Caco-2 (cell line): ENCODE measurements at regions not wholly inside any gene's neighbourhood (a gene's known extent, or its start where the extent isn't known, plus 50 kb on each side); places are given as distances from the start of the nearest gene placed in this dataset.

ENCODE experiments used
- BruUV-seq: library from RNA; stranded (reverse); fragments of 400-500 nt; replicated peaks from 2 replicates; lab custom pipeline; 2021; lab: Mats Ljungman, UMichigan
- CTCF ChIA-PET: fragments of 300-600 bp; sonication (Branson Sonifier 250); formaldehyde crosslinking; loops from one replicate; lab custom pipeline; 2022; ENCODE audit warnings: antibody characterized with exemption; lab: Charles Lee
- POLR2A ChIA-PET: fragments of 300-600 bp; sonication (Branson Sonifier 250); formaldehyde crosslinking; loops from one replicate; lab custom pipeline; 2022; ENCODE audit warnings: antibody characterized with exemption; lab: Charles Lee
- DNase-seq, 2 experiments: peaks; one replicate each; pipeline versions ENCODE4 v3.0.0 to v3.0.0-alpha.2; 2020 to 2022
- H3K27me3 ChIP-seq: replicated peaks from 2 replicates; pipeline ENCODE4 v1.6.0; 2011; ENCODE audit warnings: low read length; ENCODE audit not compliant: control insufficient read depth, insufficient read depth
- H3K36me3 ChIP-seq: 2 replicates; pipeline ENCODE4 v1.5.1; 2011; ENCODE audit warnings: low read length; ENCODE audit not compliant: control insufficient read depth, insufficient read depth
- H3K4me1 ChIP-seq: fragments of 250-450 bp; sonication (Bioruptor Pico); 2 replicates; pipeline ENCODE4 v1.5.1; 2020; ENCODE audit warnings: mild to moderate bottlenecking
- H3K4me3 ChIP-seq: 2 replicates; pipeline ENCODE4 v1.5.1; 2011; ENCODE audit warnings: low read depth, mild to moderate bottlenecking, control low read depth, low read length
- H3K9me3 ChIP-seq: fragments of 250-450 bp; sonication (Bioruptor Pico); 2 replicates; pipeline ENCODE4 v1.5.1; 2020; ENCODE audit warnings: mild to moderate bottlenecking, moderate library complexity
- H3K27ac Mint-ChIP-seq: one replicate; pipeline ENCODE4 v1.8.0; 2022; ENCODE audit warnings: mixed read lengths; ENCODE audit not compliant: unreplicated experiment
- H3K27me3 Mint-ChIP-seq: one replicate; pipeline ENCODE4 v1.8.0; 2022; ENCODE audit warnings: mixed read lengths; ENCODE audit not compliant: insufficient read depth, unreplicated experiment
- H3K36me3 Mint-ChIP-seq: one replicate; pipeline ENCODE4 v1.8.0; 2022; ENCODE audit warnings: mild to moderate bottlenecking, mixed read lengths; ENCODE audit not compliant: insufficient read depth, unreplicated experiment
- H3K4me1 Mint-ChIP-seq: one replicate; pipeline ENCODE4 v1.8.0; 2022; ENCODE audit warnings: low read depth, mixed read lengths; ENCODE audit not compliant: unreplicated experiment
- H3K4me3 Mint-ChIP-seq: one replicate; pipeline ENCODE4 v1.8.0; 2022; ENCODE audit warnings: mild to moderate bottlenecking, moderate library complexity, mixed read lengths; ENCODE audit not compliant: unreplicated experiment
- H3K9me3 Mint-ChIP-seq: one replicate; pipeline ENCODE4 v1.8.0; 2022; ENCODE audit warnings: mixed read lengths; ENCODE audit not compliant: unreplicated experiment
- CTCF ChIP-seq, 2 experiments: fragments of 200-600 bp in 1 of 2; IDR thresholded peaks; 1 replicate in 1 of 2; 2 replicates in 1 of 2; pipeline versions ENCODE4 v1.5.1 to v1.8.0; 2011 to 2022; ENCODE audit warnings: antibody characterized with exemption in 1 of 2, control low read depth in 1 of 2, inconsistent platforms in 1 of 2, low read depth in 1 of 2, low read length in 1 of 2, mild to moderate bottlenecking in 1 of 2, moderate library complexity in 1 of 2; ENCODE audit not compliant: insufficient read depth in 1 of 2, severe bottlenecking in 1 of 2, unreplicated experiment in 1 of 2
- intact Hi-C: fragments of 100-400 bp; cut with micrococcal nuclease; formaldehyde crosslinking; loops from one replicate; pipeline ENCODE4 v1.10.0; 2022; ENCODE audit not compliant: unreplicated experiment

GRCh38 chr5:163832155-163832554, 326.7 kb downstream of the MAT2B start:
- no peak overlapping the region for H3K4me3 Mint-ChIP-seq
- no peaks in the 10 kb centered on the region for H3K9me3 ChIP-seq
- H3K36me3 ChIP-seq: no peaks in the 10 kb centered on the region
- POLR2A ChIA-PET: no interaction called here
- H3K9me3 Mint-ChIP-seq: no peaks in the 10 kb centered on the region
- no peaks in the 10 kb centered on the region for H3K27me3 ChIP-seq
- no peaks in the 10 kb centered on the region for H3K4me1 Mint-ChIP-seq
- no peak overlapping the region for H3K4me3 ChIP-seq
- H3K27me3 Mint-ChIP-seq: peaks cover 7% of the 10 kb centered on the region
- BruUV-seq: no TSS peak
- no peak overlapping the region for H3K27ac Mint-ChIP-seq
- intact Hi-C loops: no loop called here
- no peak for TF ChIP-seq CTCF (IDR thresholded peaks at IDR 0.05; ENCODE audit: insufficient read depth in 1 of 2, low read depth in 1 of 2, low read length in 1 of 2, severe bottlenecking in 1 of 2, unreplicated experiment in 1 of 2)
- CTCF ChIA-PET: no interaction called here
- DNase-seq: no peak
- no peaks in the 10 kb centered on the region for H3K36me3 Mint-ChIP-seq
- no peaks in the 10 kb centered on the region for H3K4me1 ChIP-seq

DNA sequence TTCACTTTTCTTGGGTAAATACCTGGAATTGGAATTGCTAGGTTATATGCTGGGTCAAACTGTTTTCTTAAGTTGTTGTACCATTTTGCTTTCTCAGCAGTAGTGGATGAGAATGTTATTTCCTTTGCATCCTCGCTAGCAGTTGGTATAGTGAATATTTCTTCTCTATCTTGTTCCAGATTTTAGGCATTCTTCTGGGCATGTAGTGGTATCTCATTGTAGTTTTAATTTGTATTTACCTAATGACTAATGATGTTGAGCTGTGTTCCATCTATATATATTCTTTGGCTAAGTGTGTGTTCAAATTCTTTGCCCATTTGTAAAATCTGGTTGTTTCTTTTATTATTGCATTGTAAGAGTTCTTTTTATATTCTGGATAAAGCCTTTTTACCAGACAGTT, 333.3 kb downstream of the MAT2B start:
- Histone ChIP-seq H3K9me3 (no peaks in the 10 kb centered on the region), H3K4me3 (no peak overlapping the region), H3K4me1 (no peaks in the 10 kb centered on the region), H3K27me3 (no peaks in the 10 kb centered on the region), H3K36me3 (no peaks in the 10 kb centered on the region)
- Mint-ChIP-seq H3K4me3 (no peak overlapping the region), H3K27ac (no peak overlapping the region), H3K4me1 (no peaks in the 10 kb centered on the region), H3K36me3 (no peaks in the 10 kb centered on the region), H3K27me3 (no peaks in the 10 kb centered on the region), H3K9me3 (no peaks in the 10 kb centered on the region)
- intact Hi-C loops: no loop called here
- no TSS peak for BruUV-seq
- TF ChIP-seq CTCF (IDR thresholded peaks at IDR 0.05; ENCODE audit: insufficient read depth in 1 of 2, low read depth in 1 of 2, low read length in 1 of 2, severe bottlenecking in 1 of 2, unreplicated experiment in 1 of 2): no peak
- ChIA-PET POLR2A (no interaction called here), CTCF (no interaction called here)
- DNase-seq: no peak

GRCh38 chr5:163846512-163846911, 341.1 kb downstream of the MAT2B start:
- H3K36me3 Mint-ChIP-seq: no peaks in the 10 kb centered on the region
- H3K4me1 ChIP-seq: no peaks in the 10 kb centered on the region
- no peak for DNase-seq
- POLR2A ChIA-PET: no interaction called here
- H3K9me3 ChIP-seq: no peaks in the 10 kb centered on the region
- intact Hi-C loops: no loop called here
- no peaks in the 10 kb centered on the region for H3K27me3 Mint-ChIP-seq
- no peaks in the 10 kb centered on the region for H3K36me3 ChIP-seq
- H3K4me1 Mint-ChIP-seq: no peaks in the 10 kb centered on the region
- no peak for TF ChIP-seq CTCF (IDR thresholded peaks at IDR 0.05; ENCODE audit: insufficient read depth in 1 of 2, low read depth in 1 of 2, low read length in 1 of 2, severe bottlenecking in 1 of 2, unreplicated experiment in 1 of 2)
- H3K27ac Mint-ChIP-seq: no peak overlapping the region
- no peak overlapping the region for H3K4me3 Mint-ChIP-seq
- H3K4me3 ChIP-seq: no peak overlapping the region
- CTCF ChIA-PET: no interaction called here
- H3K9me3 Mint-ChIP-seq: no peaks in the 10 kb centered on the region
- no peaks in the 10 kb centered on the region for H3K27me3 ChIP-seq
- no TSS peak for BruUV-seq
